WTC11 (cell line): ENCODE measurements at regions not wholly inside any gene's neighbourhood (a gene's known extent, or its start where the extent isn't known, plus 50 kb on each side); places are given as distances from the start of the nearest gene placed in this dataset.

Experiments used
- ATAC-seq: fragments of 200-7000 bp; cut with Tn5 transposase; 2 replicates; pipeline ENCODE4 v1.10.0; 2021; ENCODE audit warnings: mild to moderate bottlenecking, moderate library complexity
- CTCF ChIA-PET: fragments of 300-600 bp; sonication (Branson Sonifier 250); formaldehyde crosslinking; loops from one replicate; lab custom pipeline; 2021; ENCODE audit warnings: antibody characterized with exemption; lab: Charles Lee
- POLR2A ChIA-PET: fragments of 350-600 bp; sonication (Branson Sonifier 250); formaldehyde crosslinking; loops from one replicate; lab custom pipeline; 2021; ENCODE audit warnings: antibody characterized with exemption; lab: Charles Lee
- DNase-seq: peaks from one replicate; pipeline ENCODE4 v3.0.0; 2021; ENCODE audit warnings: low spot score
- H3K27ac Mint-ChIP-seq: 2 replicates; pipeline ENCODE4 v1.8.0; 2021; ENCODE audit warnings: mixed read lengths
- H3K27me3 Mint-ChIP-seq: 2 replicates; pipeline ENCODE4 v1.8.0; 2021; ENCODE audit warnings: low read depth, mild to moderate bottlenecking, moderate library complexity, mixed read lengths
- H3K36me3 Mint-ChIP-seq: 2 replicates; pipeline ENCODE4 v1.8.0; 2021; ENCODE audit warnings: mixed read lengths
- H3K4me1 Mint-ChIP-seq: 2 replicates; pipeline ENCODE4 v1.8.0; 2022; ENCODE audit warnings: mixed read lengths
- H3K4me3 Mint-ChIP-seq: 2 replicates; pipeline ENCODE4 v1.8.0; 2021; ENCODE audit warnings: mild to moderate bottlenecking, moderate library complexity, mixed read lengths
- H3K9me3 Mint-ChIP-seq: 2 replicates; pipeline ENCODE4 v1.8.0; 2021; ENCODE audit warnings: mixed read lengths
- AFF4 ChIP-seq: sonication (generic); formaldehyde crosslinking; IDR thresholded peaks from 2 replicates; pipeline ENCODE4 v1.8.1; 2023; ENCODE audit warnings: mild to moderate bottlenecking, missing genetic modification reagents, borderline replicate concordance
- ATF2 ChIP-seq: sonication (generic); formaldehyde crosslinking; IDR thresholded peaks from 2 replicates; pipeline ENCODE4 v1.8.1; 2022; ENCODE audit warnings: low read depth, missing genetic modification reagents, borderline replicate concordance
- CREM ChIP-seq: sonication (generic); formaldehyde crosslinking; IDR thresholded peaks from 2 replicates; pipeline ENCODE4 v1.8.1; 2022; ENCODE audit warnings: mild to moderate bottlenecking, missing genetic modification reagents, moderate library complexity
- FOXK1 ChIP-seq: sonication (generic); formaldehyde crosslinking; IDR thresholded peaks from 2 replicates; pipeline ENCODE4 v1.8.0; 2022; ENCODE audit warnings: mild to moderate bottlenecking, moderate library complexity, missing genetic modification reagents
- MAX ChIP-seq: sonication (generic); formaldehyde crosslinking; IDR thresholded peaks from 2 replicates; pipeline ENCODE4 v1.8.0; 2022; ENCODE audit warnings: mild to moderate bottlenecking, missing genetic modification reagents
- NR2C2 ChIP-seq: sonication (generic); formaldehyde crosslinking; IDR thresholded peaks from 2 replicates; pipeline ENCODE4 v1.8.0; 2022; ENCODE audit warnings: mild to moderate bottlenecking, missing genetic modification reagents
- NR3C1 ChIP-seq: sonication (generic); formaldehyde crosslinking; conservative IDR thresholded peaks from 2 replicates; pipeline ENCODE4 v1.8.1; 2023; ENCODE audit warnings: low read depth, mild to moderate bottlenecking, missing genetic modification reagents
- OVOL2 ChIP-seq: fragments of 250-450 bp; sonication (Bioruptor Pico); IDR thresholded peaks from 2 replicates; pipeline ENCODE4 v1.9.0; 2021; ENCODE audit warnings: mild to moderate bottlenecking, borderline replicate concordance
- PRDM15 ChIP-seq: sonication (generic); formaldehyde crosslinking; IDR thresholded peaks from 2 replicates; pipeline ENCODE4 v1.8.0; 2022; ENCODE audit warnings: missing genetic modification reagents
- SMAD4 ChIP-seq: sonication (generic); formaldehyde crosslinking; IDR thresholded peaks from 2 replicates; pipeline ENCODE4 v1.8.0; 2022; ENCODE audit warnings: mild to moderate bottlenecking, missing genetic modification reagents
- USF1 ChIP-seq: sonication (generic); formaldehyde crosslinking; IDR thresholded peaks from 2 replicates; pipeline ENCODE4 v1.8.0; 2022; ENCODE audit warnings: mild to moderate bottlenecking, missing genetic modification reagents
- ZNF219 ChIP-seq: sonication (generic); formaldehyde crosslinking; IDR thresholded peaks from 2 replicates; pipeline ENCODE4 v1.8.0; 2023; ENCODE audit warnings: missing genetic modification reagents, mild to moderate bottlenecking, borderline replicate concordance
- ZNF232 ChIP-seq: sonication (generic); formaldehyde crosslinking; IDR thresholded peaks from 2 replicates; pipeline ENCODE4 v1.8.0; 2022; ENCODE audit warnings: mild to moderate bottlenecking, missing genetic modification reagents
- ZNF263 ChIP-seq: sonication (generic); formaldehyde crosslinking; IDR thresholded peaks from 2 replicates; pipeline ENCODE4 v1.8.1; 2022; ENCODE audit warnings: low read depth, mild to moderate bottlenecking, moderate library complexity, missing genetic modification reagents
- TF ChIP-seq, protein P1 (sequence below): sonication (generic); formaldehyde crosslinking; conservative IDR thresholded peaks from 2 replicates; pipeline ENCODE4 v1.8.1; 2022; ENCODE audit warnings: mild to moderate bottlenecking, missing genetic modification reagents
- TF ChIP-seq, protein P2 (sequence below): fragments of 250-450 bp; sonication (Bioruptor Pico); IDR thresholded peaks from 2 replicates; pipeline ENCODE4 v1.9.0; 2021; ENCODE audit warnings: mild to moderate bottlenecking, borderline replicate concordance
- TF ChIP-seq, protein P3 (sequence below): sonication (generic); formaldehyde crosslinking; IDR thresholded peaks from 2 replicates; pipeline ENCODE4 v1.8.0; 2023; ENCODE audit warnings: missing genetic modification reagents, mild to moderate bottlenecking, borderline replicate concordance

DNA sequence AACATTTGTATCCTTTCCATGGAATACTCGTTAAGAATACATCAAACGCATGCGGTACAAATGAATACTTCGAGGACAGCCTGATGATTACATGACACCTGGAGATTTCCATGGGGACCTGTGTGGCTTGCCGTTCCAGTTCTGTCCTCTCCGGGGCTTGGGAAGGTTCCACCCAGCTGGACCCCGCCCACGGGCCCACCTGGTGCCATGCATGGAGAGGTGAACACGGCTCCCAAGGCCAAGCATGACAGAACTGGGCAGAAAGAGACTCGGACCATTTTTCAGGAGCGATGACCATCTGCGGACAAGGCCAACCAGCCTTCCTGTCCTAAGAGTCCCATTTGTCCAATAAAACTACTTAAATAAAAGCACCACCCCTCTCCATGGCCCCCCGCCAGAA, 80.1 kb downstream of the TEX36 start (continued):
- TF ChIP-seq PRDM15 (no peak), ATF2 (CRISPR knock-in tag) (no peak), NR2C2 (CRISPR knock-in tag) (no peak), OVOL2 (CRISPR knock-in tag) (no peak), USF1 (CRISPR knock-in tag) (no peak), AFF4 (CRISPR knock-in tag) (no peak), SMAD4 (CRISPR knock-in tag) (no peak), NR3C1 (CRISPR knock-in tag) (no peak), MAX (CRISPR knock-in tag) (no peak)
- TF ChIP-seq, protein P1, sequence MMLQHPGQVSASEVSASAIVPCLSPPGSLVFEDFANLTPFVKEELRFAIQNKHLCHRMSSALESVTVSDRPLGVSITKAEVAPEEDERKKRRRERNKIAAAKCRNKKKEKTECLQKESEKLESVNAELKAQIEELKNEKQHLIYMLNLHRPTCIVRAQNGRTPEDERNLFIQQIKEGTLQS (CRISPR knock-in tag), result no peak
- TF ChIP-seq, protein P2, sequence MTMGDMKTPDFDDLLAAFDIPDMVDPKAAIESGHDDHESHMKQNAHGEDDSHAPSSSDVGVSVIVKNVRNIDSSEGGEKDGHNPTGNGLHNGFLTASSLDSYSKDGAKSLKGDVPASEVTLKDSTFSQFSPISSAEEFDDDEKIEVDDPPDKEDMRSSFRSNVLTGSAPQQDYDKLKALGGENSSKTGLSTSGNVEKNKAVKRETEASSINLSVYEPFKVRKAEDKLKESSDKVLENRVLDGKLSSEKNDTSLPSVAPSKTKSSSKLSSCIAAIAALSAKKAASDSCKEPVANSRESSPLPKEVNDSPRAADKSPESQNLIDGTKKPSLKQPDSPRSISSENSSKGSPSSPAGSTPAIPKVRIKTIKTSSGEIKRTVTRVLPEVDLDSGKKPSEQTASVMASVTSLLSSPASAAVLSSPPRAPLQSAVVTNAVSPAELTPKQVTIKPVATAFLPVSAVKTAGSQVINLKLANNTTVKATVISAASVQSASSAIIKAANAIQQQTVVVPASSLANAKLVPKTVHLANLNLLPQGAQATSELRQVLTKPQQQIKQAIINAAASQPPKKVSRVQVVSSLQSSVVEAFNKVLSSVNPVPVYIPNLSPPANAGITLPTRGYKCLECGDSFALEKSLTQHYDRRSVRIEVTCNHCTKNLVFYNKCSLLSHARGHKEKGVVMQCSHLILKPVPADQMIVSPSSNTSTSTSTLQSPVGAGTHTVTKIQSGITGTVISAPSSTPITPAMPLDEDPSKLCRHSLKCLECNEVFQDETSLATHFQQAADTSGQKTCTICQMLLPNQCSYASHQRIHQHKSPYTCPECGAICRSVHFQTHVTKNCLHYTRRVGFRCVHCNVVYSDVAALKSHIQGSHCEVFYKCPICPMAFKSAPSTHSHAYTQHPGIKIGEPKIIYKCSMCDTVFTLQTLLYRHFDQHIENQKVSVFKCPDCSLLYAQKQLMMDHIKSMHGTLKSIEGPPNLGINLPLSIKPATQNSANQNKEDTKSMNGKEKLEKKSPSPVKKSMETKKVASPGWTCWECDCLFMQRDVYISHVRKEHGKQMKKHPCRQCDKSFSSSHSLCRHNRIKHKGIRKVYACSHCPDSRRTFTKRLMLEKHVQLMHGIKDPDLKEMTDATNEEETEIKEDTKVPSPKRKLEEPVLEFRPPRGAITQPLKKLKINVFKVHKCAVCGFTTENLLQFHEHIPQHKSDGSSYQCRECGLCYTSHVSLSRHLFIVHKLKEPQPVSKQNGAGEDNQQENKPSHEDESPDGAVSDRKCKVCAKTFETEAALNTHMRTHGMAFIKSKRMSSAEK (CRISPR knock-in tag), result no peak

DNA sequence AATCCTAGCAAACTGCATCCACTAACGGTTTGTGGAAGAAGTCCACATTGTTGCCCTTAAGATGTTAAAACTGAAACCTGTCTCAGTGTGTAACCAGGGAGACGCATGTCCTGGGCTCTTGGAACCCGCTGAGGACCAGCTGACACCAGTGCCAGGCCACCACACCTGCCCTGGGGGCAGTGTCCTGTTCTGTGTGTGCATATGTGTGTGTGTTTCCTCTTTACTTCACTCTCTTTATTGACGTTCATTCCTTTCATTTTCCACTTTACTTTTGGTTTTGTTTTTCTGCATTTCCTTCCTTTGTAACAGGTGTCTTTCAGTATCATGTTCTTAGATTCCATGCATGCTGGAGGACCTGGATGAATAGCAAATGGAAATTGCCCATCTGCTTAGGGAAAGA, 83.8 kb downstream of the TEX36 start:
- Mint-ChIP-seq H3K27me3 (no peaks in the 10 kb centered on the region; the same call in 1 of the 2 replicates), H3K36me3 (peaks cover 16% of the 10 kb centered on the region), H3K9me3 (peaks cover 42% of the 10 kb centered on the region), H3K27ac (no peak overlapping the region), H3K4me1 (peaks cover 2% of the 10 kb centered on the region), H3K4me3 (no peak overlapping the region)
- DNase-seq, result no peak
- no peak for ATAC-seq
- POLR2A ChIA-PET, result no interaction called here
- CTCF ChIA-PET, result no interaction called here
- no peak for TF ChIP-seq FOXK1
- no peak for TF ChIP-seq ZNF232
- no peak for TF ChIP-seq CREM (CRISPR knock-in tag)
- no peak for TF ChIP-seq ZNF263 (CRISPR knock-in tag)
- TF ChIP-seq, protein P3, sequence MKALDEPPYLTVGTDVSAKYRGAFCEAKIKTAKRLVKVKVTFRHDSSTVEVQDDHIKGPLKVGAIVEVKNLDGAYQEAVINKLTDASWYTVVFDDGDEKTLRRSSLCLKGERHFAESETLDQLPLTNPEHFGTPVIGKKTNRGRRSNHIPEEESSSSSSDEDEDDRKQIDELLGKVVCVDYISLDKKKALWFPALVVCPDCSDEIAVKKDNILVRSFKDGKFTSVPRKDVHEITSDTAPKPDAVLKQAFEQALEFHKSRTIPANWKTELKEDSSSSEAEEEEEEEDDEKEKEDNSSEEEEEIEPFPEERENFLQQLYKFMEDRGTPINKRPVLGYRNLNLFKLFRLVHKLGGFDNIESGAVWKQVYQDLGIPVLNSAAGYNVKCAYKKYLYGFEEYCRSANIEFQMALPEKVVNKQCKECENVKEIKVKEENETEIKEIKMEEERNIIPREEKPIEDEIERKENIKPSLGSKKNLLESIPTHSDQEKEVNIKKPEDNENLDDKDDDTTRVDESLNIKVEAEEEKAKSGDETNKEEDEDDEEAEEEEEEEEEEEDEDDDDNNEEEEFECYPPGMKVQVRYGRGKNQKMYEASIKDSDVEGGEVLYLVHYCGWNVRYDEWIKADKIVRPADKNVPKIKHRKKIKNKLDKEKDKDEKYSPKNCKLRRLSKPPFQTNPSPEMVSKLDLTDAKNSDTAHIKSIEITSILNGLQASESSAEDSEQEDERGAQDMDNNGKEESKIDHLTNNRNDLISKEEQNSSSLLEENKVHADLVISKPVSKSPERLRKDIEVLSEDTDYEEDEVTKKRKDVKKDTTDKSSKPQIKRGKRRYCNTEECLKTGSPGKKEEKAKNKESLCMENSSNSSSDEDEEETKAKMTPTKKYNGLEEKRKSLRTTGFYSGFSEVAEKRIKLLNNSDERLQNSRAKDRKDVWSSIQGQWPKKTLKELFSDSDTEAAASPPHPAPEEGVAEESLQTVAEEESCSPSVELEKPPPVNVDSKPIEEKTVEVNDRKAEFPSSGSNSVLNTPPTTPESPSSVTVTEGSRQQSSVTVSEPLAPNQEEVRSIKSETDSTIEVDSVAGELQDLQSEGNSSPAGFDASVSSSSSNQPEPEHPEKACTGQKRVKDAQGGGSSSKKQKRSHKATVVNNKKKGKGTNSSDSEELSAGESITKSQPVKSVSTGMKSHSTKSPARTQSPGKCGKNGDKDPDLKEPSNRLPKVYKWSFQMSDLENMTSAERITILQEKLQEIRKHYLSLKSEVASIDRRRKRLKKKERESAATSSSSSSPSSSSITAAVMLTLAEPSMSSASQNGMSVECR (CRISPR knock-in tag), result no peak
- TF ChIP-seq ZNF219 (CRISPR knock-in tag), result no peak
